ENCODE measurements at regions not wholly inside any gene's neighbourhood (a gene's known extent, or its start where the extent isn't known, plus 50 kb on each side); places are given as distances from the start of the nearest gene placed in this dataset.

GRCh38 chr6:1224514-1224913, 87.4 kb upstream of the FOXQ1 start:
- TF ChIP-seq EZH2 (IDR thresholded peaks at IDR 0.05), result no peak
- TF ChIP-seq POLR2A (IDR thresholded peaks at IDR 0.05; ENCODE audit: borderline replicate concordance, extremely low read depth, insufficient read depth, insufficient read length), result no peak
- TF ChIP-seq CTCF (IDR thresholded peaks at IDR 0.05 in 2 of 3, conservative IDR thresholded peaks at IDR 0.05 in 1 of 3; ENCODE audit: borderline replicate concordance in 1 of 3, insufficient read depth in 1 of 3, low read depth in 2 of 3, low read length in 2 of 3), result no peak
